LNCAP (cell line): ENCODE measurements at regions not wholly inside any gene's neighbourhood (a gene's known extent, or its start where the extent isn't known, plus 50 kb on each side); places are given as distances from the start of the nearest gene placed in this dataset.

Experiments
- CTCF ChIP-seq: fragments of 450-650 bp; IDR thresholded peaks from 2 replicates; pipeline ENCODE4 v1.5.1; 2017; ENCODE audit warnings: mild to moderate bottlenecking

DNA sequence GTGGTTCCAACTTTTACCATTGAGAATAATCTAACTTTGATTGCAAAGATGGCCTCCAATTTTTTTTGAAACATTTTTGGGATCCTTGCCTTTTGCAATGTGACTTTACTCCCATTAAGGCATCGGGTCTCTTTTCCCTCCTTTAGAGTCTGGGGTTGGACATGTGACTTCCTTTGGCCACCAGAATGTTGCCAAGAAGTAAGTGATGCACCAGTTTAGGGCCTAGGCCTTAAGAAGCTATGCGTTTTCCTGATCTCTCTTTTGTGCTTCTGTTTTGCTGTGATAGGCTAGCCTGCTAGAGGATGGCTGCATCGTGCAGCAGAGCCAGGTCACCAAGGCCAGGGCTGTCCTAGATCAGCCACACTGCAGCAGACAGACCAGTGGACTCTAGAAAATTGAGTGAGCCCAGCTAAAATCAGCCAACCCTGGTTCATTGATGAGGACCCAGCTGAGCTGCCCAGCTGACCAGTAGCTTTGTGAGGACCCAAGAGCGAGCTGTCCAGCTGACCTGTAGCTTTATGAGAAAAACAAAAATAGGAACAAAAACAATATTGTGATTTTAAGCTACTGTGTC is 594.0 kb upstream of the JAG1 start:
- TF ChIP-seq CTCF: no peak

GRCh38 chr20:11270566-11270965 is 596.8 kb upstream of the JAG1 start:
- no peak for TF ChIP-seq CTCF

DNA sequence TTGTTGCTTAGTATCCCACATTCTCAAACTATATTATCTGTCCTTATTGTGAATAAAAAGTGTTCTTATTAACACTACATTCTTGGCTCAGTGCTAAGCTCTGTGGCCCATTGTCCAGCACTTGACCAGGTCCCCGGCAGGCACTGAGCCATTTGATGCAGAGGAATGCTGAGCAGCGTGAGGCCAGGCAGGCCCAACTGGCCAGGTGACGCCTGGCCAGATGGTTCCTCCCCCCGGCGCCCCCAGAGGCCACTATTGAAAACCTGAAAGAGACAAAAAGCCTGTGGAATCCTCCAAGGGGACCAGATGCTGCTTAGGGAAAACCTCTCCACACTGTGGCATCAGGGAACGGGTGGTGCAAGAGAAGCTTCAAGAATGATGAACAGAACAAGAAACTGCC is 597.5 kb upstream of the JAG1 start:
- no peak for TF ChIP-seq CTCF

DNA sequence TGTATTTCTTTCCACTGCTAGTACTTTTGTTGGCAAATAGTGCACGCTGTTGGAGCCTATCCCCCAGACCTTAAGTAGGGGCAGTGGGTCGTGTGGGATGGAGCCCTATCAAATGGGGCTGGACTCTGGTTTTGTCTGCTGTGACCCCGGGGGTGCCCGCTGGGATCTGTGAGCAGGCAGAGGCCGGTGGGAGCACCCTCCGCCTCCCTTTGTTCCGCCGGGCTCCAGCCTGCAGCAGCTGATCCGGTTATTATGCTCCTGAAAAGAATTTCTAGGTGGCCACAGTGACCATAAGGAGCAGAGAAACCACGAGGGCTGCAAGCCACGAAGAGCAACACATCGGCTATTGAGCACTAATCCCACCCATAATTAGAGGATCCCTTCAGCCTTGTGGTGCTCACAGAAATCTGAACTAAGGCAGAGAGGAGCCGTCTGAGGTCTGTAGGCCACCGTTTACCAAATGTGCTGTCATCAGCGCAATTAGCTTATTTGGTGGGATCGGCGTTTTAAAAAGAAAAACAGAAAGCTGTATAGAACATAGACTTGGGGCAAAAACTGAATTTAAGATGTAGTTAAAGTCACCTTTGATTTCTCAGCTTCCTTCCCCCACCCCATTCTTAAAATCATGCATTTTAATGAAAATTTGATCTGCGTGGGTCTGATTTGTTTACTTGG is 598.3 kb upstream of the JAG1 start:
- no peak for TF ChIP-seq CTCF

DNA sequence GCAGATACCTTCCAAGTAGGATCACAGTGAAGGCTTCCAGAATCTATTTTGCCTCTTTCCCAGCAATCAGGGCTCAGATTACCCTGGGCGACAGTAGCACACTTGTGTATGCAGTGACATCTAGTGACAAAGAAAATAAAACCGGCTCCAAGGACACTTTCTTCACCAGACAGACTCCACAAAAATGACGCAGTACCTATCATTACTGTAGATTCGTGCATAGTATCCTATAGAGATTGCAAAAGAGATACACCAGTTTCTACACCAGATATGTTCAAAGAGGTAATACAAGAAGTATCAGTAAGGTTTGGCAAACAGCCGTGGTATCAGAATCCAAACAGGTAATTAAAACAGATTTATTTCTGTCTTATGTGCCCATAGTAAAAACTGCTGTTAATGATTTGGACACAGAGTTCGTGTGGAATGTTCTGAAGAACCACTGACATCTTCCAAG is 600.4 kb upstream of the JAG1 start:
- peak; percentile 79 for TF ChIP-seq CTCF

GRCh38 chr20:11275740-11276139 is 601.9 kb upstream of the JAG1 start:
- TF ChIP-seq CTCF: no peak

GRCh38 chr20:11277170-11277569 is 603.4 kb upstream of the JAG1 start:
- TF ChIP-seq CTCF: no peak
